HEK293T (cell line): ENCODE measurements at regions not wholly inside any gene's neighbourhood (a gene's known extent, or its start where the extent isn't known, plus 50 kb on each side); places are given as distances from the start of the nearest gene placed in this dataset.

Experiments
- ARNT ChIP-seq: fragments of 450-650 bp; IDR thresholded peaks from 2 replicates; pipeline ENCODE4 v1.6.1; 2017; ENCODE audit warnings: mild to moderate bottlenecking
- CTBP1 ChIP-seq: fragments of 450-650 bp; IDR thresholded peaks from 2 replicates; pipeline ENCODE4 v1.6.1; 2016; ENCODE audit warnings: borderline replicate concordance
- ELF4 ChIP-seq: fragments of 450-650 bp; IDR thresholded peaks from 2 replicates; pipeline ENCODE4 v1.6.1; 2017; ENCODE audit warnings: antibody characterized with exemption
- FOXK2 ChIP-seq: fragments of 450-650 bp; IDR thresholded peaks from 2 replicates; pipeline ENCODE4 v1.6.1; 2016; ENCODE audit warnings: mild to moderate bottlenecking
- HDGF ChIP-seq: fragments of 450-650 bp; IDR thresholded peaks from 2 replicates; pipeline ENCODE4 v1.6.1; 2017; ENCODE audit warnings: antibody characterized with exemption, borderline replicate concordance
- LEF1 ChIP-seq: fragments of 450-650 bp; IDR thresholded peaks from 2 replicates; pipeline ENCODE4 v1.6.1; 2017; ENCODE audit warnings: mild to moderate bottlenecking, borderline replicate concordance
- SP1 ChIP-seq: fragments of 450-650 bp; IDR thresholded peaks from 2 replicates; pipeline ENCODE4 v1.6.1; 2017
- ZNF384 ChIP-seq: fragments of 450-650 bp; IDR thresholded peaks from 2 replicates; pipeline ENCODE4 v1.6.1; 2016

DNA sequence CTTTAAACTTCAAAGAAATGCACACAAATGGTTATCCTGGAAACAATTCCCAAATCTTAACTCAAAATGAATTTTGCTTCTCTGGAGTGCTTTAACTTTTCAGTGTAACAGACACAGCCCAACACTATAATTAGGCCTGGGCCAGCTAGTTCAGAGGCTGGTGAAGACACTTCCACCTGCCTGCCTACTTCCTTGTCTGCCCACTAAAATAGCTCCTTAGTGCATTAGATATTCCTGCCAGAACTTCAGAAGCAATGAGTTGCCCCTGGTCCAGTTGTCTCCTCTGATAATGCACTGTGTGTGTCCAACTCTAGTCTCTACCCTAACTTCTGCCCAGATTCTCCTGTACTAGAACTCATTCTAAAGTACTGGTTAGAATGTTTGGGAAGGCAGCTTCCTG lies 150.9 kb upstream of the PRSS58 start:
- no peak for TF ChIP-seq LEF1
- no peak for TF ChIP-seq ARNT
- TF ChIP-seq SP1, result no peak
- TF ChIP-seq FOXK2, result no peak
- TF ChIP-seq ZNF384, result no peak
- no peak for TF ChIP-seq ELF4
- TF ChIP-seq HDGF, result no peak
- no peak for TF ChIP-seq CTBP1
